ENCODE measurements at regions not wholly inside any gene's neighbourhood (a gene's known extent, or its start where the extent isn't known, plus 50 kb on each side); places are given as distances from the start of the nearest gene placed in this dataset.

GRCh38 chr11:25319127-25319526 is 822.3 kb downstream of the LUZP2 start:
- no peak for TF ChIP-seq CTCF (optimal IDR thresholded peaks at IDR 0.05 in 1 of 3, IDR thresholded peaks at IDR 0.05 in 1 of 3, conservative IDR thresholded peaks at IDR 0.05 in 1 of 3; ENCODE audit: extremely low read depth in 1 of 3, insufficient read depth in 2 of 3, low read length in 3 of 3)
- TF ChIP-seq EZH2 (IDR thresholded peaks at IDR 0.05; ENCODE audit: low read length): no peak

Data from keratinocyte (primary cell).